Neural progenitor cell (in vitro differentiated cells): ENCODE measurements at regions not wholly inside any gene's neighbourhood (a gene's known extent, or its start where the extent isn't known, plus 50 kb on each side); places are given as distances from the start of the nearest gene placed in this dataset.

Source experiments
- DNase-seq: peaks from one replicate; pipeline ENCODE4 v3.0.0-alpha.2; 2016; ENCODE audit warnings: low spot score
- H2AFZ ChIP-seq: fragments of 200-600 bp; sonication (generic); replicated peaks from 2 replicates; pipeline ENCODE4 v1.6.1; 2016; ENCODE audit warnings: antibody characterized with exemption
- H3F3A ChIP-seq: fragments of 200-600 bp; sonication (generic); 2 replicates; pipeline ENCODE4 v1.6.1; 2016; ENCODE audit warnings: antibody characterized with exemption, low read depth
- H3K27ac ChIP-seq: fragments of 200-600 bp; sonication (generic); 2 replicates; pipeline ENCODE4 v1.5.1; 2016; ENCODE audit warnings: mild to moderate bottlenecking
- H3K27me3 ChIP-seq: fragments of 200-600 bp; sonication (generic); 2 replicates; pipeline ENCODE4 v1.6.1; 2016; ENCODE audit warnings: mild to moderate bottlenecking, moderate library complexity
- H3K36me3 ChIP-seq: fragments of 200-600 bp; sonication (generic); 2 replicates; pipeline ENCODE4 v1.5.1; 2016
- H3K4me1 ChIP-seq: fragments of 200-600 bp; sonication (generic); 2 replicates; pipeline ENCODE4 v1.6.1; 2016; ENCODE audit warnings: mixed run types
- H3K4me2 ChIP-seq: fragments of 200-600 bp; sonication (generic); 2 replicates; pipeline ENCODE4 v1.6.1; 2016
- H3K4me3 ChIP-seq: fragments of 200-600 bp; sonication (generic); 2 replicates; pipeline ENCODE4 v1.5.1; 2016
- H3K79me2 ChIP-seq: fragments of 200-600 bp; sonication (generic); 2 replicates; pipeline ENCODE4 v1.6.1; 2016; ENCODE audit warnings: low read depth
- H3K9ac ChIP-seq: fragments of 200-600 bp; sonication (generic); 2 replicates; pipeline ENCODE4 v1.6.1; 2016
- H3K9me3 ChIP-seq: fragments of 200-600 bp; sonication (generic); 2 replicates; pipeline ENCODE4 v1.5.1; 2016; ENCODE audit warnings: low read depth
- H4K20me1 ChIP-seq: fragments of 200-600 bp; sonication (generic); 2 replicates; pipeline ENCODE4 v1.6.1; 2016; ENCODE audit warnings: low read depth
- H3K27ac Mint-ChIP-seq: 3 replicates; pipeline ENCODE4 v1.8.0; 2021; ENCODE audit warnings: mixed read lengths
- H3K27me3 Mint-ChIP-seq: 2 replicates; pipeline ENCODE4 v1.8.0; 2022; ENCODE audit warnings: low read depth, mild to moderate bottlenecking, inconsistent platforms, moderate library complexity, mixed read lengths; ENCODE audit not compliant: insufficient read depth
- H3K36me3 Mint-ChIP-seq: 3 replicates; pipeline ENCODE4 v1.8.0; 2021; ENCODE audit warnings: mixed read lengths
- H3K4me1 Mint-ChIP-seq: 3 replicates; pipeline ENCODE4 v1.8.0; 2021; ENCODE audit warnings: mixed read lengths
- H3K4me3 Mint-ChIP-seq: 3 replicates; pipeline ENCODE4 v1.8.0; 2021; ENCODE audit warnings: mild to moderate bottlenecking, moderate library complexity, mixed read lengths
- H3K9me3 Mint-ChIP-seq: 3 replicates; pipeline ENCODE4 v1.8.0; 2020; ENCODE audit warnings: mixed read lengths
- CTCF ChIP-seq: fragments of 200-600 bp; sonication (generic); IDR thresholded peaks from 2 replicates; pipeline ENCODE4 v1.5.1; 2017; ENCODE audit warnings: antibody characterized with exemption, mild to moderate bottlenecking
- EZH2 ChIP-seq: fragments of 200-600 bp; sonication (generic); IDR thresholded peaks from 2 replicates; pipeline ENCODE4 v1.6.1; 2017; ENCODE audit warnings: antibody characterized with exemption, mild to moderate bottlenecking, moderate library complexity
- EZH2phosphoT487 ChIP-seq: fragments of 200-600 bp; sonication (generic); IDR thresholded peaks from 2 replicates; pipeline ENCODE4 v1.6.1; 2017; ENCODE audit warnings: antibody characterized with exemption

DNA sequence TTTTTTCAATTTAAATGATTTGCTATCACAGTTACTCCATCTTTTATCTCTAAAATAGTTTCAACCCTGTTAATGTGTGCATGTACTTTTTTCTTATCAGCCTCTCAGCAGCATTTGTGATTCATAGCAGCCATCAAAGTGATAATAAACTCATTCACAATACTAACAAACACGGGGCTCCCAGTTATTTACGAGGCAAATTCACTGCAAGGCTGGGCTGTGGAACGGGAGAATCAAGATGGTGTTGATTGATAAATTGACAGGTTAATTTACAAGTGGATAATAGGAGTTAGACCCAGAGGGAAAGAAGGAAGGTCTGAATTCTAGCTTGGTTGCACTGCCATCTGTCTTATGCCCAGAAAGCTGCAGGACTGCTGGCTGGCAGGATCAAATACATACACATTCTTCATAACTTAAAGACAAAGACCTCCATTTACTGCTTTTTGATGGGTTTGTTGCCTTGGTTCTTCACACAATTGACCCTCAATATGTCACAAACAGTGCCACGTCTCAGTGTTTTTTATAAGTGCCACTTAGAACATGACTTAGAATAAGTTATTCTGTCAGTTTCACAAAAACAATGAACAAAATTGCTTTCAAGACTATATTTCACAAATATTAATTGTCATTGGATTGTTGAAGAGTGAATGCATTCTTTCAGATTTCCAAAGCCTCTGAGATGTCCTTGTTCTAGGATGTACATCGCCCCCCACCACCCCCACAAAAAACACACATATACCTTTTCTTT lies 562.8 kb downstream of the NR2F2 start:
- no peaks in the 10 kb centered on the region for H3K9me3 ChIP-seq
- H3K4me2 ChIP-seq, result peak overlapping the region; percentile 3
- H3K36me3 Mint-ChIP-seq, result no peaks in the 10 kb centered on the region
- H3K9ac ChIP-seq, result no peak overlapping the region
- no peak overlapping the region for H3K27ac ChIP-seq
- H3K9me3 Mint-ChIP-seq, result no peaks in the 10 kb centered on the region
- H3F3A ChIP-seq, result peaks cover 18% of the 10 kb centered on the region
- no peaks in the 10 kb centered on the region for H3K27me3 ChIP-seq
- no peak overlapping the region for H2AFZ ChIP-seq
- H3K36me3 ChIP-seq, result no peaks in the 10 kb centered on the region
- no peaks in the 10 kb centered on the region for H3K79me2 ChIP-seq
- DNase-seq, result peak; percentile 77
- no peak overlapping the region for H3K27ac Mint-ChIP-seq
- H3K27me3 Mint-ChIP-seq, result no peaks in the 10 kb centered on the region
- peaks cover 32% of the 10 kb centered on the region for H3K4me1 Mint-ChIP-seq
- H3K4me3 ChIP-seq, result no peak overlapping the region
- H4K20me1 ChIP-seq, result no peaks in the 10 kb centered on the region
- peaks cover 56% of the 10 kb centered on the region for H3K4me1 ChIP-seq
- H3K4me3 Mint-ChIP-seq, result no peak overlapping the region
- peak; percentile 80 for TF ChIP-seq CTCF
- no peak for TF ChIP-seq EZH2

DNA sequence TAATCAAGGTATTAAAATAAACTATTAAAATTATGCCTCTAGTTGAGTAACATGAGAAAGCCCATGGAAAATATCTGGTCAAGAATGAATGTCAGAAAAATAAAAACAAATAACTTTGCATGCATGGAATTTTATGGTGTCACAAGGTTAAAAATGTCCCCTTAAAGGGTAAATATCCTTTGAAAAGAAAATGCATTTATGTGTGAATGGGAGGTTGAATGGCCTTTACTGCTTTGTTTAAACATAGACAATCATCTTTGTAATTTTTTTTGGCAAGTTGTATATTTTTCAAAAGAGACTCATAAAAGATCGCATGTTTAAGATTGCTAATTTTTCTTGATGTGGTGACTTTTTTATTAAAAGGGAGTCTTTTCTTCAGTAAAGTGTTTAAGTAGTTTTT lies 564.2 kb downstream of the NR2F2 start:
- H3K4me1 Mint-ChIP-seq, result peaks cover 32% of the 10 kb centered on the region
- no peak overlapping the region for H3K27ac Mint-ChIP-seq
- no peak overlapping the region for H3K4me3 Mint-ChIP-seq
- H3K27me3 ChIP-seq, result no peaks in the 10 kb centered on the region
- no peak overlapping the region for H2AFZ ChIP-seq
- H3K79me2 ChIP-seq, result no peaks in the 10 kb centered on the region
- no peak overlapping the region for H3K9ac ChIP-seq
- H3K9me3 Mint-ChIP-seq, result no peaks in the 10 kb centered on the region
- H3K27ac ChIP-seq, result no peak overlapping the region
- no peaks in the 10 kb centered on the region for H3K36me3 Mint-ChIP-seq
- DNase-seq, result no peak
- H3F3A ChIP-seq, result peaks cover 18% of the 10 kb centered on the region
- H3K9me3 ChIP-seq, result no peaks in the 10 kb centered on the region
- peaks cover 50% of the 10 kb centered on the region for H3K4me1 ChIP-seq
- H3K4me3 ChIP-seq, result no peak overlapping the region
- no peak overlapping the region for H3K4me2 ChIP-seq
- no peaks in the 10 kb centered on the region for H4K20me1 ChIP-seq
- no peak for TF ChIP-seq CTCF
- no peaks in the 10 kb centered on the region for H3K36me3 ChIP-seq
- peaks cover 1% of the 10 kb centered on the region for H3K27me3 Mint-ChIP-seq

GRCh38 chr15:96896766-96897165 lies 566.3 kb downstream of the NR2F2 start:
- no peaks in the 10 kb centered on the region for H3K27me3 ChIP-seq
- H3K4me1 Mint-ChIP-seq, result peaks cover 19% of the 10 kb centered on the region
- H3K27ac Mint-ChIP-seq, result no peak overlapping the region
- H3K9me3 ChIP-seq, result no peaks in the 10 kb centered on the region
- no peak overlapping the region for H3K4me2 ChIP-seq
- peaks cover 2% of the 10 kb centered on the region for H3K27me3 Mint-ChIP-seq
- H3K9me3 Mint-ChIP-seq, result no peaks in the 10 kb centered on the region
- H3K36me3 Mint-ChIP-seq, result no peaks in the 10 kb centered on the region
- H3K4me3 ChIP-seq, result no peak overlapping the region
- H3K27ac ChIP-seq, result no peak overlapping the region
- H3K9ac ChIP-seq, result no peak overlapping the region
- H3K4me1 ChIP-seq, result peaks cover 29% of the 10 kb centered on the region
- DNase-seq, result no peak
- no peak overlapping the region for H2AFZ ChIP-seq
- peaks cover 3% of the 10 kb centered on the region for H3F3A ChIP-seq
- H3K79me2 ChIP-seq, result no peaks in the 10 kb centered on the region
- H3K36me3 ChIP-seq, result no peaks in the 10 kb centered on the region
- TF ChIP-seq CTCF (no peak), EZH2phosphoT487 (no peak), EZH2 (no peak)
- no peak overlapping the region for H3K4me3 Mint-ChIP-seq
- H4K20me1 ChIP-seq, result no peaks in the 10 kb centered on the region
